C1 segment of cervical spinal cord (tissue), 14 donors: ENCODE measurements at regions not wholly inside any gene's neighbourhood (a gene's known extent, or its start where the extent isn't known, plus 50 kb on each side); places are given as distances from the start of the nearest gene placed in this dataset.
A peak's percentile ranks its signal among the peaks of the same experiment; 100 is the strongest.

ENCODE experiments used
- DNase-seq, 14 donors: peaks; one replicate each; lab custom pipeline; 2025; lab: John Stamatoyannopoulos, UW

DNA sequence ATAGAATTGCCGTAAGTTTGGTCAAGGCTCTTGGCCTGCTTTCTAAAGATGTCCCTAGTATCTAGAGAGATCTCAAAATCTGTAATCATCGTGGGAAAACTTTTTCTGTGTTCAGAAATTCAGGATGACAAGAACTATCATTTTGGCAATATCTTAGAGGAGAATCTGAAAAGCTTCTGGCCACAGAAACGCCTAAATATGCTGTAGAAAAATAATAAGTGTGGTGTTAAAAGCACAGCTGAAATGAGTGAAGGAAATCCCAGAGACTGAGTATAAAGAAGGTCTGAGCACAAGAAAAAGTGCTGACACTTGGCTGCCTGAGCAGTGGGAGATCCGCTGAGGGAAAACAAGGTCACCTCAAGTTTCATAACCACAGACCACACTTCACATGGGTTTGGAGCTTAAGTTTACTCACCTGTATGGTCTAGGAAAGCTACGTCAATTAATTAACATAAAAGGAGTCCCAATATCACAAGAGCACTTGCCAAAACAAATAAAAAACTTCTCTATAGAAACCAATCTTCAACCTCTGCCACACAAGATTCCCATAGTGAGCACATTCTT is 235.2 kb upstream of the IRF2BP2 start:
- no peak for DNase-seq

DNA sequence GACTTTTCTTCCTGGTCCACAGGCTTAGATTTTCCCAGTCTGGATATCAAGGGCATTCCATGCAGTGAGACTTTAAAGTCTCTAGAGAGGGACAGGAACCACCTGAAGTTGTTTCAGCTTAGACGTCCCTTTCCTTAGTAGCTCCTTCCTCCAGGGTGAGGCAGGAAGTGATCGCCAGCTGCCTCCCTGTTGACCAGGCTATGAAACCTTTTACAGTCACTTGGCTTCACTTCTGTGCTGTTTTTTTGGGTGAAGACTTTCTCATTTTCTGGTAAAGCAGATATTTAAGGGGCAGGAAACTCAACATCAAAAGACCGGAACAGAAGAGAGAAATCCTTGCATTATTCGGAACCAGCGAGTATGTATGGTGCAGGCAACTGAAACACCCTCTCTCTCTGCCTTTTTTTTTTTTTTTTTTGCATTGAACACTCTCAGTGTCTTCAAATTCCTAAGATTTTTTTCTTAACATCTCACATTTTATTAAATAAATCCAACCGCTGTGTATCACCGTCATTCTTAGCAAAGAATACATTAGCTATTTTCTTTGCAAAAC is 234.6 kb upstream of the IRF2BP2 start:
- no peak for DNase-seq

DNA sequence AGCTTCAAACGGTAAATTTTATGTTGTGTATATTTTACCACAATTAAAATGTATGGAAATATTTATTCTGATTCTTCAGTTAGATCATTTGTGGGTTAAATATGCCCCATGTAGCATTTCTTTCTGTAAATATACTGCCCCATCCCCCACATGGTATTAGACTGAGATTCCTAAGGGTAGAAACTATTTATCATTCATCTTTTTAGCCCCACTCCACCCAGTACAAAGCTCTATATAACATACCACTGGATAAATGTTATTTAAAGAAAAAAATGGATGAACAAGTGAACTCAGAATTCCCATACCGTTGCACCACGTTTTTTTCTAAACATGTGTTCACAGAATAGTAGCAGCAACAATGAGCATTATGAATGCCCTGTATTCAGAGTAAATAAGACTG is 234.0 kb upstream of the IRF2BP2 start:
- no peak for DNase-seq

DNA sequence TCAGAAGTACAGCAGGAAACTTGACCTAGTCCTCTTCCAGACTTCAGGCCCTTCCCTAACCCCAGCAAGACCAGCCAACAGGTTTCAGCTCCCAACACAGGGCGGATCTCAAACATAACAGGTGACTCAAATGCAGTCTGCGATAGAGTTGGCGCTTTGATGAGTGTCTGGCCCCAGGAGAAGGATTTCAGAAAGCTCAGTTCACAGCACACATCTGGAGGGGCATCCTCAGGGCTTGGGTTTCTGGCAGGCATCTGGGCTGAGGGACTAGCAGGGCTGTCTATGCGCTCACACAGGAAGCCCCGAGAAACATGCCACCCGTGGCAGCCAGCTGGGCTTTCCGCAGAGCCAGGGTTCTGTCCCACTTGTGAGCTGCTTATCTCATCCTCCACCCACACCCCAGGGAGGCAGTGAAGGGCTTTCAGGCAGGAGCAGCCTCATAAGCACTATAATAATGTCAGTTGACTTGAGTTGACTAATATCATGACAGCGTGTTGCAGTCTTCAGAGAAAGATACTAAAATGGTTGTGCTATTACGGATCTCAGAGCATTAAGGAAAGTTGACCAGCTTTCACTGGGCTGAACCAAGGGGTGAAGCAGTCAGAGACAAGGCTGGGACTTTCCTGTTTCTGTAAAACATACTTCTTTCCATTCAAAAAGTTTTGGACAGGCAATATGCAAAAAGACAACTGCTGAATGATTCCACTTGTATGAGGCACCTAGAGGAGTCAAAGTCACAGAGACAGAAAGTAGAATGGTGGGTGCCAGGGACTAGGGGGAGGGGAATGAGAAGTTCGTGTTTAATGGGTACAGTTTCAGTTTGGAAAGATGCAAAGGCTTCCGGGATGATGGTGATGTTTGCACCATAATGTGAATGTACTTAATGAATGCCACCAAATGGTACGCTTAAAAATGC is 233.0 kb upstream of the IRF2BP2 start:
- DNase-seq, result peak in 1 of 14 donors; percentile 16

DNA sequence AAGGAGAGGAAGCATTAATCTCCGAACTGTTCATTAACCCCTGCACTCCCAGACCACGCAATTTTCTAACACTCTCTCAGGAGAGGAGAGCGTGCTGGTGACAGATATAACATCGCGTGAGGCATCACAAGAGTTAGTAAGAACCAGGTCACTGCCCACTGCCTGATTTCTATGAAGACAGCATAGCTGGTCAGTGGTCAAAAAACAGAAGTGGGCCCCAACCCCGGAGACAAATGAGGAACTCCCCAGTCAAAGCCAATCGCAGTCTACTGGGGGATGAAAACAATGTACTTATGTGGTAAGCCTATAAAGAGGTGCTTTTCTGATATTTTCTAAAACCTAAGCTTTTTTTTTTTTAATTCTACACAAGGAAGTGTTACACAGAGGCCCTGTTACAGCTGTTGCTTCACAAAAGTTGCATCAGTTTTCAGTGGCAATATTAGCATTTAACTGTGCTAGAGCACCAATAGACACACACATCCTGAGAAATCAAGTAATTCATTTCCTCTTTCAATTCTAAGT is 231.8 kb upstream of the IRF2BP2 start:
- DNase-seq, result peak in 4 of 14 donors; percentile 13 to 43 (median 30)

DNA sequence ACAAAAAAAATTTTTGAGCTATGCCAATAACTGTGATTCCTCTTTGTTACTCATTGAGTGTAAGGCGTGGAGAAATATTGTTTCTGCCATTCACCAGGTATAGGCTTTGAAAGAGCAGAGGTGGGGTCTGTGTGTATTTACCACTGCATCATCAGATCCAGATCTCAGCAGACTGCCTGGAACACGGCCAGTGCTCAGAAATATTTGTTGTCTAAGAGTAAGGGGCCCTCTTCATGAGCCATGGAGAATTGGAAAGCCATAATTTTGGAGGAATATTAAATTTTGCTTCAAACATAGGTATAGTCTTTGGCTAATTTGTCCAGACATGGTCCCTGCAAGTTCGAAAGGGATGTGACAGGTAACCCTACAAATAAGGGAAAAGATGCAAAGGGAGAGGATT is 231.3 kb upstream of the IRF2BP2 start:
- no peak for DNase-seq

DNA sequence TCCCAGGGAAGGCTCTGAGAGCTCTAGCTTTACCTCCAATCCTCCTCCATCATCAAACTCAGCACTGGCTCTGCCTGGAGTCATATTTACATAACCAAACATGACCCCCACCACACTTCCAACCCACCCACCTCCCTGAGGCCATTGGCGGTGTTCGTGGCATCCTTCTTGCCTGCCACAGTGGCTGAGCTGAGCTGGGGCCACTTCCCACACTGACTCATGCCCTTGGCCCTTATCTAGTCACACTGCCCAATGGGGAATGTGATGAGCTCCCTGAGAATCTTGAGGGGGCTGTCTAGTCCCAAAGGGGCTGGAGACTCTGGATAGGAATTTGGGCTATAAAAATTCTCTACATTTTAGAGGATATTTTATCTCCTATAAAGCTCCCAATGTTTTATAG is 230.9 kb upstream of the IRF2BP2 start:
- DNase-seq, result no peak

DNA sequence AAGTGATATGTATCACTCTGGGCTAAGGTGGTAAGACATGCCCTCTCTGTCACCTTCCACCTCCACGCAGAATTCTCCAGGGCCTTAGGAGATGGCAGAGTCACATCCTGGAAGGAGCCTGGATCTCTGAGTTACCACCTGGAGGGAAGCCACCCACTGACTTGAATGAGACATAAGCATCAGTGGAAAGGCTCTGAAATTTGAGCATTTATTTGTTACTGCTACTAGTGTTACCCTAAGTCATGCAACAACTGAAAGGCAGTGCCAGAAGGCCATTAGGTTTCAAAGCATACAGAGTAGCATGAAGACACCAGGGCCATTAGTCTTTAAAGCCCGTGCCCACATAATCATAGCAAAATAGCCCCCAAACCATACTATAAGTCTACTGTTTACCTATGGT is 230.3 kb upstream of the IRF2BP2 start:
- DNase-seq, result no peak

DNA sequence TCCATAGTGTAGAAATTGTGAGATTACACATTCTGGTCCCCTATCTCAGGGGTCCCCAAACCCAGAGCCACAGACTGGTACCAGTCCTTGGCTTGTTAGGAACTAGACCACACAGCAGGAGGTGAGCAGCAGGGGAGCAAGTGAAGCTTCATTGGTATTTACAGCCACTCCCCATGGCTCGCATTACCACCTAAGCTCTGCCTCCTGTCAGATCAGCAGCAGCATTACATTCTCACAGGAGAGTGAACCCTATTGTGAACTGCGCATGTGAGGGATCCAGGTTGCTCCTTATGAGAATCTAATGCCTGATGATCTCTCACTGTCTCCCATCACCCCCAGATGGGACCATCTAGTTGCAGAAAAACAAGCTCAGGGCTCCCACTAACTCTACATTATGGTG is 229.7 kb upstream of the IRF2BP2 start:
- no peak for DNase-seq

DNA sequence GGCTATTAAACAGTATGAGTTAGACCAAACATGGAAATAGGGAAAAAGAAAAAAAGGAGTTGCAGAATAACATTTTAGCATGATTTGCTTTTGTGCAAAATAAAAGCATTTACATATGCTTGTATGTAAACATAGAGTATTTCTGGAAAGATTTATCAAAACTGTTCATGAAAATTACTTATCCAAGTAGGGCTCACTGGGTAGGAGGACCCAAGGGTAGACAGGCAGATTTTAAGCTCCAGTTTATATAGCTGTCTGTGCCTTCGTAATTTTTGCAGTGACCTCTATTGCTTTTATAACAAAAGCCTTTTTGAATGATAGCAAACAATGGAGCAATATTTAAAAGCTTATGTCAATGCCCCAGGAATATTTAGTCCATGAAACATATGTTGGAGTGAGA is 228.8 kb upstream of the IRF2BP2 start:
- no peak for DNase-seq

DNA sequence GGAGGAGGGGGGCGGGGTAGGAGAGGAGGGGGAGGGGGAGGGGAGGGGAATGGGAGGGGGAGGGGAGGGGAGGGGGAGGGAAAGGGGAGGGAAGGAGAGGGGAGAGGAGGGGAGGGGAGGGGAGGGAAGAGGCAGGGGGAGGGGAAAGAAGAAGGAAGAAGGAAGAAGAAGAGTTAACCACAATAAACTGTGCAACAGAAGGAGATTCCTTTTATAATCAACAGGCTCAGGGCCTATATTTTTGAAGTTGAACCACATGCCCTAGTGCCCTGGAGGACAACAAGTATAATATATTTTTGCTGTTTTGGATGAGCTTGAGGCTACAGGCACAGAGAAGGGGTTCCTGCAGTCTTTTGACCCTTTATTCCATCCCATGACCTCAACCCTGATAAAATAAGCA is 228.2 kb upstream of the IRF2BP2 start:
- no peak for DNase-seq

DNA sequence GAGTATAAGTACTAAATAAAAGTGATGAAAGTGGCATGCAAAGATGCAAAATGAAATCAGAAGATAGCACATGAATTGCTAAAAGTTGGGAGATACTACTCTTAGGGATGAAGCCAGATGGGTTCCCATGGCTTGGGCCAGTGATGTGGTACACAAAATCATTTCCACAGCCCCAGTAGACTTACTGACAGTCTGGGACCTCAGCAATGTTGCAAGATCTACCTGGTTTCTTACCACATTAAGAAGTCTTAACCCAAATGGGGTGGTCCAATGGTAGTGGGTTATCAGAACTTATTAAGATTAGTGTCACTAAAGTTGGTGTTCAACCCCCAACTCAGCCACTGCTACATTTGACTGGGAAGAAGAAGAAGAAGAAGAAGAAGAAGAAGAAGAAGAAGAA is 227.7 kb upstream of the IRF2BP2 start:
- DNase-seq, result no peak

DNA sequence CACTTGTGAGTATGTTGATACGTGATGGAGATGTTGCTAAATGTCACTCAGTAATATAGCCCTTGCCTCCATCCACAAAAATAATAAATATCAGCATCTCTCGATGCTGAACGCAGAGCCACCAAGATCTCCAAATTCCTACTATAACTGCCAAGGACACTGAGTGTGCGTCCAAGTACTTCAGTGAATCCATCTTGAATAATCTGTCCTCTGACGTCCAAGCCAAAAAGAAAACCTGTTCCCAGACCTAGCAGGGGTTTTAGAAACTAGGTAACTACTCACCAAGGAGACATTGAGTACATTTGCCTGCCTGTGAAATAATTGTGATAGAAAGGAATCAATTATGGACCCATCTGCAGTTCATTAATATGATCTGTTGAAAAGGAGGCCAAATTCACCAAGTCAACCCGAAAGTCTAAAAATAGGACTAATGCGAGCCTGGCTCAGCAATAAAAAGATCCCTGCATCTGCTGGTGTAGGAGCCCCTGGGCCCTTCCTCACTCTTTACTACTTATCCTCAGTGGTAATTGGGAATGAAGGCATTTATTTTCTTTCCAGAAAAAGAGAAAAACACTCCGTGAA is 226.9 kb upstream of the IRF2BP2 start:
- DNase-seq, result peak in 1 of 14 donors; percentile 61

DNA sequence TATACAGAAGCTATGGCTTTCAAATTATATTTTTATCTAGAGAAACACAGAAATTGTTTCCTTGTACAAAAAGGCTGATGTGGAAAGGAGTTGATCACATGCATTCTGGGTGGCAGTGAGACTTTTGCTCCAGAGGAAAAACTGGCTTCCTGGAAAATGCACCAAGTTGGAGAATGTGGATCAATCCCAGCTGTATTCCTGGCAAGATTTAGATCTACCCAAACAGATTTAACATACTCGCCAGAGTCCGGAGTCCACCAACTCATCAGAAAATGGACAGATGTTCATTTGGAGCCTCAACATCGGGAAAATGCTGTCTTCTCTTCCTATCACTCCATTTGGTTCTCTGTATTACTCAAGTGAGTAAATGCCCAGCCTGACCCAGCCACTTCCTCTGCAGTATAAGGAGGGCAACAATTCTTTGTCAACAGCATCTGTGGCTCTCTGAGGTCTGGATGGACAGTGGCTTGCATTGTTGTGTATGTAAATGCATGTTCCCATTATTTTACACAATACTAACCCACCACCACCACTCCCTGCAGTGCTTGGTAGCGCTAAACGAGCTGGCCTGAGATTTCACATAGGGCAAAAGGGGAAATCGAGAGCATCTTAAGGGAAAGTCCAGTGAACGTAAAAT is 226.2 kb upstream of the IRF2BP2 start:
- DNase-seq, result peak in 9 of 14 donors; percentile 21 to 59 (median 44)

DNA sequence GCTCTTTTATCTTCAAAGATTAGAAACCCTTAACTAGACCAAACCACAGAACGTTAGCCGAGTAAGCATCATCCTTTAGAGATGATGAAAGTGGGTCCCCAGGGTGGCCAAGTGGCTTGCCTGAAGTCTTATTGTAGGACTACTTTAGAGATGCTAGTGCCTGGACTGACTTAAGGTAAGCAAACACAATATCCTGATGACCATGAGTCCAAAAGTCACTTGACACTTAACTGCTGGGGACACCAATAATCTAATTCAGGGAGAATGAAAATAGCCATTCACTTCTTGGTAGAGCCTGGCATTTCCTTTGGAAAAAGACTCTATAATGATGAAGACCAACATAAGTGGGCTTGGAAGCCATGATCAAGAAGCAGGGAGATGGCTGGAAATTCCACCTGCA is 225.3 kb upstream of the IRF2BP2 start:
- DNase-seq, result no peak

DNA sequence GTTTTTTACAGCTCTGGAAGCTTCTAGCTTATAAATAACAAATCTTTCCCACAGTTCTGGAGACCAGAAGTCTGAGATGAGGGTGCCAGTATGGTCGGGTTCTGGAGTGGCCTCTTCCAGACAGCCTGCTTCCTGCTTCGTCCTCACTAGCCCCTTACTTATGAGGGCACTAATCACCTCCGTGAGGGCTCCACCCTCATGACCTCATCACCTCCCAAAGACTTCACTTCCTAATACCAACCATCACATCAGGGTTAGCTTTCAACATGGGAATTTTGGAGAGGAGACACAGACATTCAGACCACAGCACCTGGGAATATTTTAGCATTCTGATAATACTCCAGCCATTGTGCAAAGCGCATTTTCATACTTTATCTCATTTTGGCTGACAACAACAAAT is 223.7 kb upstream of the IRF2BP2 start:
- no peak for DNase-seq

DNA sequence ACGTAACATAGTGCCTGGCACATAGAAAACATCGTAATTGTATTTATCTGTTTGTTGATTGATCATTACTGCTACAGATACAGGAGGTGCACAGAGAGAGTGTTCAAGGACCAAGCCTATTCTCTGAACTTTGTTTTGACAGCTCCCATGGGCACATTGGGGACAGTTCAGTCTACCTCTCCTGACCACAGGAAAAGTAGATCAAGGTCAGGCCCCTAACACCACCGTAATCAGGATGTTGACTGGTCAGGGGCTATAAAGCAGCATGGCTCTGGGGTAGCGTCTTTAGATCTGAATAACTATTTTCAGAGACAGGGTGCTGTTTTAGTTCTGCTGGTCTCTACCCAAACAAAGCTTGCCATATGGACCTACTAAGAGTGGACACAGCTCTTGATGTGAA is 223.1 kb upstream of the IRF2BP2 start:
- no peak for DNase-seq

DNA sequence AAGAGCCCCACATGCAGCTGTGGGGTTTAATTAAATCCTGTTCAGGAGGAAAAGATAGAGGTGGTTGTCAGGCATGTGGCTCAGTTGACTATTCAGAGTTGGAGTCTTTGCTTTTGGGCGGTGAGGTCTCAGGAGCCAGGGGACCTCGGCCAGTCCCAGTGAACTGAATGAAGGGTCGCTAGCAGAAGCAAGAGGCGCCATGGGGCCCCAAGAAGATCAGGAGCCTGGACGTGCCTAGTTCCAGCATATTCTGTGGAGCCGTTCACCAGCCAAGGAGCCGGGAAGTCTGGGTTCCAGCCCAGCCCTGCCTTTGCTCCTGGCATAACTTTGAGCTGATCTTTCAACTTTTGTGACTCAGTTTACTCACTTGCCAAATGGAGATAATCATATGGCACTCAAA is 217.7 kb upstream of the IRF2BP2 start:
- DNase-seq, result no peak

DNA sequence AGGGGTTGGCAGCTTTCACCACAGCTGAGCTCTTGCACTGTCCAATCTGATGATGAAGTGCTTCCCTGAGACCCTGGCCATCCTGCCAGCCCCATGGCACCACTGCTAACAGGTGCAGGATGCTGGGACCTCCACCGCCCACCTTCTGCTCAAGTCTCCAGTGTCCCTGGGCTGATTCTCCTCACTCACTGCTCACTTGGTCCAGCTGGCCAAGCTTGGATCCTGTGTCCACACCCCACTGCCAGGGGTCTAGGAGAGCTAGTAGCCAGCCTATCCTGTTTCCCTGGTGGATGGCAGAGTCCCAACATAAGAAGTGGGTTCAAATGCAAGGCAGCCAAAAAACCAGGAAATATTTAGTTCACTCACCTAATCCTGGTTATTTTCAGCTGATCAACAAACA is 217.2 kb upstream of the IRF2BP2 start:
- no peak for DNase-seq

DNA sequence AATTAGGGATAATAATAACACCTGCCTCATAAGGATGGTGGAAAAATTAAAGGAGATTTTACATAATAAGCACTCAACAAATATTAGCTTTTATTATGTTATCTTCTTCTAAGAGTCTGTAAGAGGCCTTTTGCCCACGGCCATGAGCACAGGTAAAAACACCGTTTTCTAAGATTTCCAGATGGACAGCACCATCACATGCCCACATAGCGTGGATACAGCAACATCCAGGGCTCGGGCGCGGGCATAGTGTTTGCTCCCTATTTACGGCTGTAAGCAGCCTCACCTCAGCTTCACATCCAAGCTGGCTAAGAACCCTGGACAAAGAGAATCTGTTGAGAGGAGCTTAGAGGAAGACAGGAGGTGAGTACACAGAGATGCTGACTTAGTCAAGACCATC is 216.4 kb upstream of the IRF2BP2 start:
- no peak for DNase-seq

DNA sequence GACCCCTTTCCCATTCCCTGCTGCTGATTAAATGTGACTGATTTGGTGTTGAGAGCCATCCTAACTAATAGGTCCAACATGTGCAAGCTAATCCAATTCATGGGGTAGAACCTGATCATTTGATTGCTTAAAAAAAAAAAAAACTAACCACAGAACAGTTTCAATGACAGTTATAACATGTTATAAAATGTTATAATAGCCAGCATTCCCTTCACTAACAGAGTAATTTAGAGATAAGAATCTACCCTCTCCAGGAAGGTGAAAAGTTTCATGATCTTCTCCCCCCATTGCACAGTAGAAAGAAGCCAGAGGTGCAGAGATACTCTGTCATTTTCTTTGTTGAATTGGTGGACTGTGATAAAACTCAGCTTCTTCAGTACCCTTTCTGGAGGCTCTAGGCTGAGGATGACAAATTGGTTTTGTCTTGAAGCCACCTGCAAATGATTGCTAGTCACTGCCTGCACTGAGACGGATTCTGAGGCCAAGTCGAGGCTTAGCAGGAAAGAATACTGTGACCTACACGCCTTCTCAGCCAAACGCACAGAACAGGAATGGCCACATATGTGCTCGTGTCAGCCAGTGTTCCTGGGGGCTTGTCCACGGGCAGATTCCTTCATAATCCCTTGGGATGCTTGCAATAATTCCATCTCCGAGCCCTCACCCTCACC is 215.7 kb upstream of the IRF2BP2 start:
- no peak for DNase-seq
